ENCODE measurements at regions not wholly inside any gene's neighbourhood (a gene's known extent, or its start where the extent isn't known, plus 50 kb on each side); places are given as distances from the start of the nearest gene placed in this dataset.

DNA sequence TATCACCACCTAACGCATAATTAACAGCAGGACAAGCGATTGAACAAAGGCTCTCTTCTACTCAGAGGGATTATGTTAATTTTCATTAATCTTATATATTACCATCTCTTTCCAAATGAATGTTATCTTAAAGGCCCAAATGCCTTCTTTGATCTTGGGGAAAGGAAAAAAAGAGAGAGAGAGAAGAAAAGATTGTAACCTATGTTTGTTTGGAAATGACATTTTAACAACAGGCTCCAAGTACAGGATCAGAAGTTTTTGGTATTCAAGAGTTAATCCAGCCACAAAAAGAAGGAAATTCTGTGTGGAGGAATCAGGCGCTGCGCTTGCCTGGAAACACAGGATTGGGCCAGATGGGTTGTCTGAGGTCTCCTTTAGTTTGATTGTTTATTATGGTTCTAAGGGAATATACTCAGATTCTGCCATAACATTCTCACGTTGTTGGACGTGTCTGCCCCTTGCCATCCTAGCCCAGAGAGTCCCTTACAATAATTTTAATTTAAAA lies 100.7 kb upstream of the STX18 start:
- in situ Hi-C loops (cut with MboI) (no loop called here), intact Hi-C loops (cut with micrococcal nuclease; ENCODE audit: unreplicated experiment) (no loop called here)
- TF ChIP-seq MYC (IDR thresholded peaks at IDR 0.05; ENCODE audit: insufficient read depth, insufficient read length, insufficient replicate concordance, low read length, severe bottlenecking), result no peak
- WGBS (ENCODE audit: insufficient coverage, insufficient replicate concordance, low lambda C conversion rate, missing lambda C conversion rate), result 94% methylated on average over 6 of the region's 6 CpGs
- Histone ChIP-seq H3K27ac (ENCODE audit: control insufficient read depth, insufficient read depth) (no peak overlapping the region), H3K4me2 (ENCODE audit: control insufficient read depth, insufficient read depth) (no peak overlapping the region), H3K4me3 (no peak overlapping the region), H3K4me1 (ENCODE audit: control insufficient read depth, insufficient read depth, low read length) (peaks cover 6% of the 10 kb centered on the region), H3K27me3 (replicated peaks in 1 of 2; ENCODE audit: control insufficient read depth in 2 of 2, insufficient read depth in 2 of 2, low read length in 1 of 2) (no peaks in the 10 kb centered on the region), H4K20me1 (ENCODE audit: control insufficient read depth, insufficient read depth) (no peaks in the 10 kb centered on the region), H2AFZ (ENCODE audit: control insufficient read depth, low read depth, low read length) (no peak overlapping the region), H3K36me3 (ENCODE audit: control insufficient read depth in 2 of 2, insufficient read depth in 2 of 2, low read length in 1 of 2) (no peaks in the 10 kb centered on the region), H3K9me3 (replicated peaks; ENCODE audit: control insufficient read depth, insufficient read depth, low read length) (no peaks in the 10 kb centered on the region), H3K9ac (ENCODE audit: control insufficient read depth, insufficient read depth, low read length) (no peak overlapping the region), H3K79me2 (ENCODE audit: control insufficient read depth, insufficient read depth, low read length) (no peaks in the 10 kb centered on the region)
- ChIA-PET CTCF (no interaction called here), RAD21 (ENCODE audit: unreplicated experiment) (no interaction called here), POLR2A (no interaction called here), SMC1A (ENCODE audit: uncharacterized antibody, unreplicated experiment) (no interaction called here)
- FAIRE-seq (no peak), ATAC-seq (no peak), DNase-seq (ENCODE audit: low read depth, low spot score) (no peak)
- no TSS peak for BruUV-seq (replicated peaks)

DNA sequence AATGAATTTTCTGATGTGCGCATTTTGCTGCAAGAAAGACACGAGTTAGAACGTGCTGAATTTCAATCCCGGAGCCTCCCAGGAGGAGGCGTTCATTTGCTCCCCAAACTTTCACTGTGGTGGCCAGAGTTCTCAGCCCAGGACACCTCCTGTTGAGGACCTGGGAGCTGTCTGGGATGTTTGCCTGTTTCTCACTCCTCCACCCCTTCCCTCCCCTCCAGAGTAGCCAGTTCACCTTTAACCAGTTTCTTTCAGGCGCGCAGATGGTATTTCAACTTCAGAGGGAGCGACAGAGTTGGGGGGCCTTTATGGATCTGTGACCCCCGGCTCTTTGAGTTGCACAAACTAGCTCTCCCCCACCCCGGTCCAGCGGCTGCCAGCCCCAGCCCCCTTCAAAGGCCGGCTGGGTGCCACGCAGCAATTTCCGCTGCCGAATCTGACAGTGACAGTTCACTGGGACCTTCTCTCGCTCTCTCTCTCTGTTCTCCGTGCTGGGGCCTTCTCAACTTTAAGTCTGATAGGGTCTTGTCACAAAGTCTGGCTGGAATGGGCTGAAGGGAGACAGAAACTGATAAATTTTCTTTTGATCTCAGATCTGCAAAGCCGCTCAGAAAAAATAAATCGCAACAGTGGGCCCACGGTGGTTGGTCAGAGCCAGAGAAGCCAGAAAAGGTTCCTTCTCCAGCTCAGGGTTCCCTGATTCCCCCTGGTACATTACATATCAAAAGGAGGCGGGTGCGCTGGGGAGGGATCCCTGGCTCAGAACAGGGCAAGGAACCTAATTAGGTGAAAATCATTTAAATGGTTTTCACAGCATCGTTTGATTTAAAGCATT lies 100.0 kb upstream of the STX18 start:
- Histone ChIP-seq H3K9me3 (replicated peaks; ENCODE audit: control insufficient read depth, insufficient read depth, low read length) (no peaks in the 10 kb centered on the region), H3K79me2 (ENCODE audit: control insufficient read depth, insufficient read depth, low read length) (no peaks in the 10 kb centered on the region), H3K9ac (ENCODE audit: control insufficient read depth, insufficient read depth, low read length) (no peak overlapping the region), H4K20me1 (ENCODE audit: control insufficient read depth, insufficient read depth) (no peaks in the 10 kb centered on the region), H3K4me1 (ENCODE audit: control insufficient read depth, insufficient read depth, low read length) (peaks cover 8% of the 10 kb centered on the region), H3K4me2 (ENCODE audit: control insufficient read depth, insufficient read depth) (no peak overlapping the region), H3K27me3 (replicated peaks in 1 of 2; ENCODE audit: control insufficient read depth in 2 of 2, insufficient read depth in 2 of 2, low read length in 1 of 2) (no peaks in the 10 kb centered on the region), H2AFZ (ENCODE audit: control insufficient read depth, low read depth, low read length) (no peak overlapping the region), H3K27ac (ENCODE audit: control insufficient read depth, insufficient read depth) (no peak overlapping the region), H3K4me3 (no peak overlapping the region), H3K36me3 (ENCODE audit: control insufficient read depth in 2 of 2, insufficient read depth in 2 of 2, low read length in 1 of 2) (no peaks in the 10 kb centered on the region)
- ChIA-PET POLR2A (no interaction called here), CTCF (no interaction called here), SMC1A (ENCODE audit: uncharacterized antibody, unreplicated experiment) (no interaction called here), RAD21 (ENCODE audit: unreplicated experiment) (no interaction called here)
- in situ Hi-C loops (cut with MboI) (no loop called here), intact Hi-C loops (cut with micrococcal nuclease; ENCODE audit: unreplicated experiment) (no loop called here)
- ATAC-seq (no peak), FAIRE-seq (no peak), DNase-seq (ENCODE audit: low read depth, low spot score) (no peak)
- 88% methylated on average over 23 of the region's 23 CpGs for WGBS (ENCODE audit: insufficient coverage, insufficient replicate concordance, low lambda C conversion rate, missing lambda C conversion rate)
- no TSS peak for BruUV-seq (replicated peaks)
- no peak for TF ChIP-seq MYC (IDR thresholded peaks at IDR 0.05; ENCODE audit: insufficient read depth, insufficient read length, insufficient replicate concordance, low read length, severe bottlenecking)
- TF ChIP-seq IKZF2 (IDR thresholded peaks at IDR 0.05), result no peak
- no peak for TF ChIP-seq CBX5 (IDR thresholded peaks at IDR 0.05; ENCODE audit: low read depth)
- no peak for TF ChIP-seq HDAC2 (IDR thresholded peaks at IDR 0.05)
- TF ChIP-seq, protein P1, sequence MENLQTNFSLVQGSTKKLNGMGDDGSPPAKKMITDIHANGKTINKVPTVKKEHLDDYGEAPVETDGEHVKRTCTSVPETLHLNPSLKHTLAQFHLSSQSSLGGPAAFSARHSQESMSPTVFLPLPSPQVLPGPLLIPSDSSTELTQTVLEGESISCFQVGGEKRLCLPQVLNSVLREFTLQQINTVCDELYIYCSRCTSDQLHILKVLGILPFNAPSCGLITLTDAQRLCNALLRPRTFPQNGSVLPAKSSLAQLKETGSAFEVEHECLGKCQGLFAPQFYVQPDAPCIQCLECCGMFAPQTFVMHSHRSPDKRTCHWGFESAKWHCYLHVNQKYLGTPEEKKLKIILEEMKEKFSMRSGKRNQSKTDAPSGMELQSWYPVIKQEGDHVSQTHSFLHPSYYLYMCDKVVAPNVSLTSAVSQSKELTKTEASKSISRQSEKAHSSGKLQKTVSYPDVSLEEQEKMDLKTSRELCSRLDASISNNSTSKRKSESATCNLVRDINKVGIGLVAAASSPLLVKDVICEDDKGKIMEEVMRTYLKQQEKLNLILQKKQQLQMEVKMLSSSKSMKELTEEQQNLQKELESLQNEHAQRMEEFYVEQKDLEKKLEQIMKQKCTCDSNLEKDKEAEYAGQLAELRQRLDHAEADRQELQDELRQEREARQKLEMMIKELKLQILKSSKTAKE (IDR thresholded peaks at IDR 0.05; ENCODE audit: low read depth, poor library complexity, severe bottlenecking), result no peak
- TF ChIP-seq SRF (IDR thresholded peaks at IDR 0.05; ENCODE audit: low read depth in 2 of 2, low read length in 2 of 2), result no peak
- TF ChIP-seq NRF1 (conservative IDR thresholded peaks at IDR 0.05; ENCODE audit: low read depth, low read length), result no peak
- TF ChIP-seq RAD51 (IDR thresholded peaks at IDR 0.05), result no peak
- no peak for TF ChIP-seq RUNX3 (IDR thresholded peaks at IDR 0.05; ENCODE audit: low read length)
- no peak for TF ChIP-seq EED (IDR thresholded peaks at IDR 0.05; ENCODE audit: low read depth)
- TF ChIP-seq, protein P2, sequence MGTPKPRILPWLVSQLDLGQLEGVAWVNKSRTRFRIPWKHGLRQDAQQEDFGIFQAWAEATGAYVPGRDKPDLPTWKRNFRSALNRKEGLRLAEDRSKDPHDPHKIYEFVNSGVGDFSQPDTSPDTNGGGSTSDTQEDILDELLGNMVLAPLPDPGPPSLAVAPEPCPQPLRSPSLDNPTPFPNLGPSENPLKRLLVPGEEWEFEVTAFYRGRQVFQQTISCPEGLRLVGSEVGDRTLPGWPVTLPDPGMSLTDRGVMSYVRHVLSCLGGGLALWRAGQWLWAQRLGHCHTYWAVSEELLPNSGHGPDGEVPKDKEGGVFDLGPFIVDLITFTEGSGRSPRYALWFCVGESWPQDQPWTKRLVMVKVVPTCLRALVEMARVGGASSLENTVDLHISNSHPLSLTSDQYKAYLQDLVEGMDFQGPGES (IDR thresholded peaks at IDR 0.05), result no peak
- no peak for TF ChIP-seq POLR2AphosphoS2 (IDR thresholded peaks at IDR 0.05; ENCODE audit: low read depth, low read length)

Measured in GM12878 (cell line).